GM12872 (cell line): ENCODE measurements at regions not wholly inside any gene's neighbourhood (a gene's known extent, or its start where the extent isn't known, plus 50 kb on each side); places are given as distances from the start of the nearest gene placed in this dataset.

Experiments used
- CTCF ChIP-seq: IDR thresholded peaks from 3 replicates; pipeline ENCODE4 v1.5.1; 2011; ENCODE audit warnings: low read depth, mild to moderate bottlenecking, low read length, moderate library complexity; ENCODE audit not compliant: insufficient read depth

- no peak for TF ChIP-seq CTCF
Measured at GRCh38 chr1:81192647-81193642, 607.8 kb upstream of the ADGRL2 start.

- TF ChIP-seq CTCF = no peak
Measured at GRCh38 chr1:81190003-81190402, 610.7 kb upstream of the ADGRL2 start.

GRCh38 chr1:81187635-81188034 lies 613.1 kb upstream of the ADGRL2 start:
- TF ChIP-seq CTCF = no peak

GRCh38 chr1:81186261-81186660 lies 614.5 kb upstream of the ADGRL2 start:
- TF ChIP-seq CTCF = no peak

- no peak for TF ChIP-seq CTCF
Measured at GRCh38 chr1:81183553-81183952, 617.2 kb upstream of the ADGRL2 start.

- TF ChIP-seq CTCF = no peak
Measured at GRCh38 chr1:81183051-81183450, 617.7 kb upstream of the ADGRL2 start.

- TF ChIP-seq CTCF = no peak
Measured at GRCh38 chr1:81179242-81179641, 621.5 kb upstream of the ADGRL2 start.
